GM12878 (cell line): ENCODE measurements at regions not wholly inside any gene's neighbourhood (a gene's known extent, or its start where the extent isn't known, plus 50 kb on each side); places are given as distances from the start of the nearest gene placed in this dataset.

Experiments used
- ATAC-seq: fragments of 200-7000 bp; cut with Tn5 transposase; 3 replicates; pipeline ENCODE4 v1.9.1; 2020; ENCODE audit warnings: mild to moderate bottlenecking, moderate library complexity
- BruUV-seq: library from RNA; stranded (reverse); fragments of 400-500 nt; replicated peaks from 2 replicates; lab custom pipeline; 2021; lab: Mats Ljungman, UMichigan
- CTCF ChIA-PET: fragments of 300-600 bp; sonication (Branson Sonifier 250); formaldehyde crosslinking; extraction: SDS; loops from one replicate; lab custom pipeline; 2021; ENCODE audit warnings: inconsistent platforms; lab: Yijun Ruan, JAX
- POLR2A ChIA-PET: fragments of 350-600 bp; formaldehyde crosslinking; extraction: SDS; loops from one replicate; lab custom pipeline; 2021; ENCODE audit warnings: inconsistent platforms; lab: Charles Lee
- RAD21 ChIA-PET: fragments of 300-600 bp; sonication (Branson Sonifier 250); formaldehyde crosslinking; loops from one replicate; lab custom pipeline; 2023; ENCODE audit warnings: antibody characterized with exemption; ENCODE audit not compliant: unreplicated experiment; lab: Charles Lee
- SMC1A ChIA-PET: fragments of 300-600 bp; sonication (Branson Sonifier 250); formaldehyde crosslinking; loops from one replicate; lab custom pipeline; 2023; ENCODE audit not compliant: unreplicated experiment, uncharacterized antibody; lab: Charles Lee
- DNase-seq: peaks from one replicate; pipeline ENCODE4 v3.0.0-alpha.2; 2011; ENCODE audit warnings: low read depth, low spot score
- FAIRE-seq: peaks from 3 replicates; lab custom pipeline; 2011; peaks lifted over from hg19 to GRCh38; lab: Jason Lieb, UNC
- H2AFZ ChIP-seq: 2 replicates; pipeline ENCODE4 v1.6.0; 2011; ENCODE audit warnings: low read depth, low read length, control low read depth; ENCODE audit not compliant: control insufficient read depth
- H3K27ac ChIP-seq: 2 replicates; pipeline ENCODE4 v1.5.1; 2011; ENCODE audit warnings: control low read depth; ENCODE audit not compliant: control insufficient read depth, insufficient read depth
- H3K27me3 ChIP-seq, 2 experiments: replicated peaks in 1 of 2; 2 replicates each; pipeline versions ENCODE4 v1.6.0 to v1.6.1; 2011; ENCODE audit warnings: low read length in 1 of 2; ENCODE audit not compliant: control insufficient read depth in 2 of 2, insufficient read depth in 2 of 2
- H3K36me3 ChIP-seq, 2 experiments: 2 replicates each; pipeline ENCODE4 v1.5.1; 2011; ENCODE audit warnings: low read length in 1 of 2; ENCODE audit not compliant: control insufficient read depth in 2 of 2, insufficient read depth in 2 of 2
- H3K4me1 ChIP-seq: 2 replicates; pipeline ENCODE4 v1.6.1; 2011; ENCODE audit warnings: mild to moderate bottlenecking, low read length, moderate library complexity, mixed read lengths; ENCODE audit not compliant: control insufficient read depth, insufficient read depth
- H3K4me2 ChIP-seq: 2 replicates; pipeline ENCODE4 v1.6.0; 2011; ENCODE audit warnings: control low read depth; ENCODE audit not compliant: control insufficient read depth, insufficient read depth
- H3K4me3 ChIP-seq: fragments of 200-600 bp; sonication (generic); 2 replicates; pipeline ENCODE4 v1.5.1; 2016
- H3K79me2 ChIP-seq: 2 replicates; pipeline ENCODE4 v1.6.0; 2011; ENCODE audit warnings: low read length; ENCODE audit not compliant: control insufficient read depth, insufficient read depth
- H3K9ac ChIP-seq: 2 replicates; pipeline ENCODE4 v1.8.0; 2011; ENCODE audit warnings: low read length, control low read depth, mixed read lengths; ENCODE audit not compliant: control insufficient read depth, insufficient read depth
- H3K9me3 ChIP-seq: replicated peaks from 3 replicates; pipeline ENCODE4 v1.5.1; 2011; ENCODE audit warnings: mild to moderate bottlenecking, low read length; ENCODE audit not compliant: control insufficient read depth, insufficient read depth
- H4K20me1 ChIP-seq: 2 replicates; pipeline ENCODE4 v1.6.0; 2011; ENCODE audit not compliant: control insufficient read depth, insufficient read depth
- BMI1 ChIP-seq: fragments of 450-650 bp; IDR thresholded peaks from 2 replicates; pipeline ENCODE4 v1.6.1; 2016; ENCODE audit warnings: mild to moderate bottlenecking, moderate library complexity, borderline replicate concordance
- CBFB ChIP-seq: IDR thresholded peaks from 2 replicates; pipeline ENCODE4 v1.6.1; 2016; ENCODE audit warnings: antibody characterized with exemption, low read depth
- CHD4 ChIP-seq: fragments of 200-600 bp; sonication (generic); IDR thresholded peaks from 2 replicates; pipeline ENCODE4 v1.6.1; 2016; ENCODE audit warnings: mild to moderate bottlenecking
- ETV6 ChIP-seq, 2 experiments: fragments of 450-650 bp in 1 of 2; IDR thresholded peaks in 1 of 2; conservative IDR thresholded peaks in 1 of 2; 2 replicates each; pipeline ENCODE4 v1.6.1; 2014; ENCODE audit warnings: antibody characterized with exemption in 1 of 2, borderline replicate concordance in 1 of 2, low read depth in 1 of 2, mild to moderate bottlenecking in 1 of 2, moderate library complexity in 1 of 2
- EZH2 ChIP-seq: IDR thresholded peaks from 2 replicates; pipeline ENCODE4 v1.6.1; 2012; ENCODE audit warnings: low read depth, mild to moderate bottlenecking, control low read depth, inconsistent platforms, low read length, borderline replicate concordance; ENCODE audit not compliant: control insufficient read depth
- KAT2A ChIP-seq: conservative IDR thresholded peaks from 2 replicates; pipeline ENCODE4 v1.6.1; 2011; ENCODE audit warnings: low read depth, low read length; ENCODE audit not compliant: control insufficient read depth
- MAX ChIP-seq: IDR thresholded peaks from 2 replicates; pipeline ENCODE4 v1.6.1; 2012; ENCODE audit warnings: low read depth, low read length, improper control_type of control experiment
- NKRF ChIP-seq: fragments of 450-650 bp; conservative IDR thresholded peaks from 2 replicates; pipeline ENCODE4 v1.6.1; 2017; ENCODE audit warnings: mild to moderate bottlenecking, moderate library complexity
- SKIL ChIP-seq: fragments of 450-650 bp; IDR thresholded peaks from 2 replicates; pipeline ENCODE4 v1.6.1; 2017; ENCODE audit warnings: mild to moderate bottlenecking, low read depth, inconsistent platforms; ENCODE audit not compliant: poor library complexity, severe bottlenecking
- SMC3 ChIP-seq: IDR thresholded peaks from 2 replicates; pipeline ENCODE4 v1.6.1; 2011; ENCODE audit warnings: low read length, improper control_type of control experiment, borderline replicate concordance
- WGBS: methylation state at CpG from one replicate; pipeline ENCODE4 v1.1.6; 2016; ENCODE audit warnings: low lambda C conversion rate; ENCODE audit not compliant: insufficient replicate concordance, insufficient coverage; ENCODE audit errors: missing lambda C conversion rate; 5-methylcytosine and 5-hydroxymethylcytosine counted together
- in situ Hi-C: fragments of 300-500 bp; cut with MboI; formaldehyde crosslinking; loops from 9 replicates; pipeline ENCODE4 v1.14.3; 2018; ENCODE audit warnings: mixed read lengths
- intact Hi-C: fragments of 100-400 bp; cut with micrococcal nuclease; formaldehyde crosslinking; loops from one replicate; pipeline ENCODE4 v1.14.2; 2022; ENCODE audit not compliant: unreplicated experiment

- no peak for TF ChIP-seq NKRF
- TF ChIP-seq, all 136 proteins: peak for 0
Measured at GRCh38 chr10:78759456-78760120, 309.2 kb upstream of the ZMIZ1 start (continued).

GRCh38 chr10:78760463-78761310, 308.1 kb upstream of the ZMIZ1 start:
- intact Hi-C loops (no loop called here), in situ Hi-C loops (no loop called here)
- Histone ChIP-seq H3K4me3 (no peak overlapping the region), H3K4me2 (no peak overlapping the region), H3K9me3 (no peaks in the 10 kb centered on the region), H3K4me1 (peaks cover 10% of the 10 kb centered on the region), H3K27me3 (peaks cover 0 to 5% of the 10 kb centered on the region in 2 experiments; a peak in 3 of 4 replicates), H3K36me3 (no peaks in the 10 kb centered on the region), H3K79me2 (no peaks in the 10 kb centered on the region), H4K20me1 (no peaks in the 10 kb centered on the region), H3K27ac (no peak overlapping the region), H2AFZ (no peak overlapping the region), H3K9ac (no peak overlapping the region)
- POLR2A ChIA-PET, result no interaction called here
- CTCF ChIA-PET, result no interaction called here
- BruUV-seq, result no TSS peak
- RAD21 ChIA-PET, result no interaction called here
- ATAC-seq (no peak), FAIRE-seq (no peak), DNase-seq (no peak)
- SMC1A ChIA-PET, result no interaction called here
- 5% methylated on average over 8 of the region's 8 CpGs for WGBS
- TF ChIP-seq ETV6 (conservative IDR thresholded peaks at IDR 0.05 in 1 of 2, IDR thresholded peaks at IDR 0.05 in 1 of 2; ENCODE audit: borderline replicate concordance in 1 of 2, low read depth in 1 of 2) (no peak), SMC3 (no peak), KAT2A (no peak), BMI1 (no peak), CBFB (no peak), CHD4 (no peak), EZH2 (no peak), MAX (no peak), SKIL (no peak)
